GM21529 (cell line): ENCODE measurements at regions not wholly inside any gene's neighbourhood (a gene's known extent, or its start where the extent isn't known, plus 50 kb on each side); places are given as distances from the start of the nearest gene placed in this dataset.
A peak's percentile ranks its signal among the peaks of the same experiment; 100 is the strongest.

Experiments
- ATAC-seq: cut with Tn5 transposase; IDR thresholded peaks from one replicate; pipeline ENCODE4 v1.9.1; 2021; ENCODE audit not compliant: unreplicated experiment

DNA sequence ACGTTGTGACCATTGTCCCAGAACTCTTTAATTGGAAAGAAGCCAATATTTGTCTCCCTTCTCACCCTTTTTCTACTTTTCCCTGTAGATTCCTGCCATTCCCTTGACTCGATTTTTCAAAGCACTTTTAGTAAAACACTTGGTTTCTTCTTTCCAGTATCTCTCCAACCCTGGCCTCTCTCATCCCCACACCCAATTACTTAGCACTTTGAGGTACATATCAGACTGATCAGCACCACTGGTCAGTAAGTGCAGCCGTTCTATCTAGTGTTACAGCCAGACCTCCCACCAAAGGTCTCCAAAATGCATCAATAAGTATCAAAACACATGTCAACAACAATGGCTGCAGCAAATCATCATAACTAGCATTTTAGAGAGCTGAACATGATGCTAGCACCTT lies 141.9 kb downstream of the BTG1 start:
- ATAC-seq: no peak

DNA sequence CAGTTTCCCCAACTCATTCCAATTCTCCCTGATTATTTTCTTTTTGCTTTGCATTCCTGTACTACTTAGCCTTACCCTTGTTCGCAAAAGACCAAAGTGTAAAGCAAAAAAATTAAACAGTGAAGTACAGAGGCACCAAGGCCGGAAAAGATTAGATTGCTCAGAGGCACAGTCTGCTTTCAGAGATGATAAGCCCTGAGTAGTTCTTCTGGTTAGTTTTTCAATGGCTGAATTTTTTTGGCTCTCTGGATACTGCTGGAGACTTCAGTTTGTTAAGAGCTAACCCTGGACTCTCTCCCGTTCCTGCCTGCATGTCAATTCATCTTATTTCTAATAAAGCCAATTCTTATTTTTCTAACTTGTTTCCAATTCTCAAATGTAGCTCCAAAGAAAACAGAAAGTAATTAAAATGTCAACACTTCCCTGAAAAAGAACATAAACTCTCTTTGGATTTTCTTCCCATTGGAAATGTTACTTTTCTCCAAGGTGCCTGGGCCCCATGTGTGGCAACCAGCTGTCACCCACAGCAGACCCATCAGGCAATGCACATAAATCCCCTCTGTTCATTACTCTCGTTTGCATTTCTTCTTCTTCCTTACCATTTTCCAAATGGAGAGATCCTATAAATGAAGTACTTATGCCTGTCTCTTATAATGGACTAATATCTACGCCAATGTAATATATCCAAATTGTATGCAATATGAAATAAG lies 142.8 kb downstream of the BTG1 start:
- ATAC-seq: no peak

DNA sequence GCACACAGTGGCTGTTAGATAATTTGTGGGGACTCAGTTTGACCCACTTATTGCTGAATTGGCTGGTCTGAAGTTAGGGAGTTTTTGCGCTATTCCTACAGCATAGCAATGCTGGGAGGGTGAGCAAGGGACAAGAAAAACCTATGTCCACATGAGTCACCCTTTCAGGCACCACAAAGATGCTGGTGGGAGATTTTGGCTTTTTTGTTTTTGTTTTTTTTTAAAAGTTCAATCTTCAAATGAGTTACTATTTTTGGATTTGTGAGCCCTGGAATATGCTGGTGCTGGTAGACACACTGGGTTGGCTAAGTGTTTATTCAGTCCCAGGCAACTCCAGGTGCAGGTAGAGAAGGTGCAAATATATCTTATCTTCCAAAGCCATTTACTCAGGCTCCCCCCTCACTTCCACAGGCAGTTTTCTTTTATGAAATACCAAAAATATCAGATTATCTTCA lies 143.4 kb downstream of the BTG1 start:
- ATAC-seq: no peak

DNA sequence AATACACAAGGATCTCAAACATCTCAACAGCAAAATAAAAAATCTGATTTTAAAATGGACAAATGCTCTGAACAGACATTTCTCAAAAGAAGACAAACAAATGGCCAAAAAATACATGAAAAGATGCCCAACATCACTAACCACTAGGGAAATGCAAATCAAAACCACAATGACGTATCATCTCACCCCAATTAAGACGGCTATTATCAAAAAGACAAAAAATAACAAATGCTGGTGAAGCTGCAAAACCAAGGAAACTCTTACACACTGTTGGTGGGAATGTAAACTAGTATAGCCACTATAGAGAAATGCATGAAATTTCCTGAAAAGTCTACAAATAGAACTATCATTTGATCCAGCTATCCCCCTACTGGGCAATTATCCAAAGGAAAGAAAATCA lies 145.0 kb downstream of the BTG1 start:
- no peak for ATAC-seq

DNA sequence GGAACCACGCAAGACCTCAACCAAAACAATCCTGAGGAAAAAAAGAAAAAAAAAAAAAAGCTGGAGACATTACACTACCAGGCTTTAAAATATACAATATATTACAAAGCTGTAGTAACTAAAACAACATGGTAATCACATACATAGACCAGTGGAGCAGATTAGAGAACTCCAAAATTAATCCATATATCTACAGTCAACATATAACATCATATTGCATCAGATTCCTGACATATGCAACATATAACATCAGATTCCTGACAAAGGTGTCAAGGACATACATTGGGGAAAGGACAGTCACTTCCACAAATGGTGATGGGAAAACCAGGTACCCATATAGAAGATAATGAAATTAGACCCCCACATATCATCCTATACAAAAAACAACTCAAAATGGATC lies 145.8 kb downstream of the BTG1 start:
- ATAC-seq: no peak

DNA sequence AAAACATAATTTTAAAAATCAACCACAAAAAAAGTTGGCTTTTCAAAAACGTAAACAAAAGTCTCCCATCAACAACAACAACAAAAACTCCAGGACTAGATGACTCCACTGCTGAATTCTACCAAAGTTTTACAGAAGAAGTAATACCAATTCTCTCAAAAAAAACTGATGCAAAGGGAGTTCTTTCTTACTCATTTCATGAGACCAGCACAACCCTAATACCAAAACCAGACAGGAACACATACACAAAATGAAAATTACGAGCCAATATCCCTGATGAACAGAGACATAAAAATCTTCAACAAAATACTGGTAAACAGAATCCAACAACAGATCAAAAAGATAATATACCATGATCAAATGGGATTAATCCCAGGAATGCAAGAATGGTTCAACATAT lies 147.3 kb downstream of the BTG1 start:
- no peak for ATAC-seq

DNA sequence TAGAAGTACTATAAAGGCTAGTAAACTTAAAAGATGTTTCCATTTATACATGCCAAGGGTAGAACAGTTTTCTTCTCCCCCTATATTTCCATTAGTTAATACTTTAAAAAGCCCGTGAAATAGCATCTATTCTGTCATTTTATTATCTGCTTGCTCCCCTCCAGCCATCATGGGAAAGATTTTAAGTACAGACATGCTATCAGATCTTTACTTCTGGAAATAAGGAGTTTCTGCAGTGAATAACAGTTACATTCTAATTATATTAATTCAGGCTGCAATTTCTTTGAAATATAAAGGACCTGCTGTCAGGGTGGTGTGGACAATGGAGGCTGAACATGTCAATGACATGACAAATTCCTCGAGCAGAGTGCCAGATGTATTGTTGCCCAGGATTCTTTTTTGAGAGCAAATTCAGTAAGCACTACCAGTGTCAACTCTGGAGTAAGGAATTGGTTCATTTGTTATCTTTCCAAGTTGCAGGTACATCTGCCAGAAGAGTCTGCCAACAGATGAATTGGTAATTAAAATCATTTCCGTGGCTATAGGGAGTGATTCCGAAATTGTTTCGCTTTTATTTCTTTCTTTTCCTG lies 151.3 kb downstream of the BTG1 start:
- no peak for ATAC-seq

DNA sequence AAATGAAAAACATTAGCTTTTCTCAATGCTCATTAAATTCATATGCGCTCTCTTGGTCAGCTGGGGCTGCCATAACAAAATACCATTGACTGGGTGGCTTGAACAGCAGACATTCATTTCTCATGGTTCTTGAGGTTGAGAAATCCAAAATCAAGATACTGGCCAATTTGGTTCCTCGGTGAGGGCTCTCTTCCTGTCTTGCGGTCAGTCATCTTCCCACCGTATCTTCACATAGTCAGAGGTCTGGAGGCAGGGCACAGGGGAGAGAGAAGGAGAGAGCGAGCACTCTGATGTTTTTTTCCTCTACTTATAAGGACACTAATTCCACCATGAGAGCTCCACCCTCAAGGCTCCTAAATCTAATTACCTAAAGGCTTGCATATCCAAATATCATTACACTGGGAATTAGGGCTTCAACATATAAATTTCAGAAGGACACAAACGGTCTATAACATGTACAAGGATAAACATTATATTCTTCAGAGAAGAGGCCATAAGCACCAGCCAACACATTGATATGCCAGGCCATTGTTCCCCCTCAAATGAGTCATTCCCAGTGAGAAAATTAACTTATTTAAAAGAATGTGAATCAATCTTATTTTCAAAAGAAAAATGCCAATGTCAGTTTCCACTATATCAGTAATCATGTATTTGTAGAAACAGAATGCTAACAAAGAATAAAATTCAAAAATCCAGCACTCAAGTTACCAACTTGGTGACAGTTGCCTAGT lies 152.2 kb downstream of the BTG1 start:
- ATAC-seq: no peak

DNA sequence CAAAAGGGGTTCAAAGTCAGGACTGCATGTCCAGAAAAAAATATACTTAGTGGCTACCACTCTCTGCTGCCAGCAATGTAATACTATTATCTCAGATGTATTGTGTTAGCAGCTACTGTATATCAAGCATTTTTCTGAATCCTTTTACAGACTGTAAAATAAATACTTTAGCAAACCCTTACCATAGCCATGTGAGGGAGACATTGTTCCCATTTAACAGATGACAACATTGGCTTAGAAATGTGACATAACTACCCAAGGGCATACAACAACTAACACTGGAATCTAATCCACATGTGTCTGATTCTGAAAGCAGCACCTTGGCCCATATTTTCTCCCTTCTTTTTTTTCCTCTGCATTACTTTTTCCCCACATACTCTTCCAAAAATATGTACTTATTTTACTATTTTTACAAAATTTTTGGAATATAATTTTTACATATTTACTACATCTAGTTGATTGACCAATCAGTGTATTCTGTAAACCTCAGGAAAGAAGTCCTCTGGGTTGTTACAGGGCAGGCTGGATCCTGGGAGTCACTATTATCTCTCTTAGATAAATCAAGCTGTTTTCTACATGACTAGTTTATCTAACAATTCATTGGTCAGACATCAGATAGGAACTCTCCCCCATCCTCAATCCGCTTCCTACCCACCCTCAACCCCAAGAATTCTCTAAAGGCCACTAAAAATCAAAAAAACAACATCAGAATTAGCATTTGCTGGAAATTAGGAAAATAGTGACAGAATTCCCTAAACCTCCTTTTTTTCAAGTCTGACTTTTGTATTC lies 154.1 kb downstream of the BTG1 start:
- peak; percentile 52 for ATAC-seq

DNA sequence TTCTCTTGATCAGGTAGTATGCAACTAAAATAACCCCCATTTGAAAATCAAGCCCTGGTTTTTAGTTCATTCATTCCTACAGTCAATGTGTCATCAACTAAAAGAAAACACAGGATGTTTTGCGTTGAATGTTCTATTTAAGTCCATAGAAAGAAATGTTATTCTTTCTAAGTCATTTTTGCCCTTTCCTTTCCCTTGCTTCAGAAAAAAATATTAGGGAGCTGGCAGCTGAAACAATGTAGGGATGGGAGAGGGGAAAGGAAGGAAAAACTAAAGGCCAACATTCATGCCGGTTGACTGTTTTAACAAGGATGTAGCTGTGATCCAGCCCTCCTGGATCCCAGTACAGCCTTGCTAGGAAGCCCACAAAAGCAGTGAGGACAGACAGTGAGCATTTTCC lies 155.1 kb downstream of the BTG1 start:
- no peak for ATAC-seq

DNA sequence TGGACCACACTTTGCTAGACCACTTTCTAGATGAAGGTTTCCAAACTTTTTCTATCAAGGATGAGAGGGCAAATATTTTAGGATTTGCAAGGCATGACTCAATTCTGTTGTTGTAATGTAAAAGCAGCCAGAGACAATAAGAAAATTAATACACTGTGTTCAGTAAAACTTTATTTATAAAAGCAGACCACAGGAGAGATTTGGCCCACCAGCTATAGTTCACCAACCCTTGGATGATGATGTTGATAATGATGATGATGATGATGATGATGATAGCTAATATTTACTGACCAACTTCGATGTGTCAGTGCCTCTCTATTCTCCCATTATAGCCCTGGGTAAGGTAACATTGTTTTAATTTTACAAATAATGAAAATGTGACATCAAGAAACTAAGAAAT lies 156.5 kb downstream of the BTG1 start:
- no peak for ATAC-seq

DNA sequence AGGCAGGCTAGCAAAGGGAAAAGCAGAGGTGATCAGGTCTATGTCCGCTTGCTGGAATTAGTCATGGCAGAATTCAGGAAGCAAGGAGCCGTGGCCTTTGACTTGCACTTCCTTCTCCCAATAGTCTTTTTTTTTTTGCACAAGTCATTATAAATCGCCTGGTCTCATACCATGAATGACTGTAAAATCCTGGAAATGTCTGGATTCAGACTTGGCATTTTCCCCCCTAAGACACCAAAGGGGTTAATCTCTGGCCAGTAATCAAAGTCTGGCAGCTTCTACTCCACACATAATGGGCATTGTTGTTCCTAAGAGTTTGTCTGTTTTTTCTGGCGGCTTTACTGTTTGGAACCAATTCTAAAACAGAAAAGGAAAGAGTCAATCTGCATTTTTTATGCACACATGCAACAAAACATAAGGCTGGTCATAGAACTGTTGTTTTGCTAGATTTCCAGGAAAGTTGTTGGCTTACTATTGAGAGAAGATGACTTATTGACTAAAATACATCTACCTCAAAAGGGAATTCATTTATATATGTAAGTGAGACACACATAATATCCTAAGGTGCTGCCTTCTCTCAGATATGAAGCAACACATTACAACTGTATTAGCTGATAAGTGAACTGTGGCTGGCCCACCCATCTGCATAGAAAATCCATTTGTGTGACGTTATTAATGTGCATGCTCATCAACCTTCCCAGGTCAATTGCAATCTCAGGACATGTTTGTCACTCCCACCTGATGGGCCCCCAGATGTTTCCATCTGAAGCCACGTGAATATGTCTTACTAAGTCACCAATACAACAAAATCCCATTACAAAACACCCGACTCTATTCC lies 157.3 kb downstream of the BTG1 start:
- ATAC-seq: no peak

DNA sequence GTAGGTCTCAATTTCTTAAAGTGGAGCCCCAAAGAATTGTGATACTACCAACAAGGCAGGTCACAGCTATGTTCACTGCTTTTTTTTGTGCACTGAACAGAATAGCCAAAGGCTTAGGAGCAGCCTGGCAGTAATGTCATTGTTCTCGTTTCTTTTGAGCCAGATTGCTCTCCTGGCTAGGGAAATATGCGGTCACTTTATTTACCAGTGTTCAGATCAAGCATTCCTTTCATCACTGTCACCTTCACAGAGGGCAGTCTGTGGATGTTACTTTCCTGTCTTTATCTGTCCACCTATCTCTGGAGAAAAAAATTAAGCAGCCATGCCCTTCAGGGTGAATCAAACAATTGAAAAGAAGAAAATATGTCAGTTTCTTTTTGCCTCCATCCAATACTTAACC lies 159.6 kb downstream of the BTG1 start:
- ATAC-seq: no peak

DNA sequence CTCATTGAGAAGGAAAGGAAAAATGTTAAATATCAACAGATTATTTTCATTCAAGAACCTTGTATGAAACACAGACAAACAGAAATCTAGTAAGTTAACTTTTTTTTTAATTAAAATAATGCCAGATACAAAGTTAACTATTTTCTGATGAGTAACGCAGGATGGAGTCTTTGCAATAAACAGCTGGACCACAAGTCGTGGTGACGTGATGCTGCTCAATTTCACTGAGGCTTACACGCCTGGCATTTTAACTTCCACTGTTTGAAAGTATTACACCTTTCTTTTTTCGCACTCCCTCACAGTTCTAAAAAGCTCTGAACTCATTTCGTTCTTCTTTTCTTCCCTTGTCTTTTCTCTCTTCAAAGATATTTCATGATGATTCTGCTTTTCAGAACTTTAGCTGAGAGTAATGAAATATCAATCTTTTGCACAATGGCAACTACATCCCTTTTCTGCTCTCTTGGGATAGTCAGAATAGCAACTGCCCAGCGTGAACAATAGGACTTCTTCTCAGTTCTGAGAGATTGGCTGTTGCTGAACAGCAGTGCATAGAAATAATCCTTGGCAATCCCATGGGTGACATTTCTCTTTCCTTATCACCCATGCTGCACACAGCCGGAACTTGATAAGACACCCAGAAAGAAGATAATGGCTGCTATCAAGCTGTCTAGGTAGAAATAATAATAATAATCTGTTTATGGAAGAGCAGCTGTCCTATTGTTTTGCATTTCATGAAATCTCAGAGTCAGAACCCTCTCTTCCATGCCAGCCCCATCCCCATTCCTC lies 160.5 kb downstream of the BTG1 start:
- no peak for ATAC-seq

DNA sequence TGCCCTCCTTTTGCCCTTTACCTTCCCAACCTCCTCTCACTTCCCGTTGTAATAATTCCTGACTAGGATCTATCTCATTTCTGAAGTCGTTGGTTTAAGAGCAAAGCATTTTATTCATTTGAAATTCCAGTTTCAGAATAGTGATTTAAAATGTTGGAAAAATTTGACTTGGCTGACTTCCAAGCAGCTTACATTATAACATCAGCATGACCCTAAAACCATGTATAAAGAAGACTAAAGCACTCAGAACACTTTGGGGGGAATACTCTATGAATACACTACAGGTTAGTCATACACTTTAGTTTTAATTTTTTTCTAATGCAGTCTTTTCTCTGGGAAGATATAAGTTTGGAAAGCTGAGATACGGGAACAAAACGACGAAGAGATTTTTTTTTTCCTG lies 161.1 kb downstream of the BTG1 start:
- no peak for ATAC-seq

DNA sequence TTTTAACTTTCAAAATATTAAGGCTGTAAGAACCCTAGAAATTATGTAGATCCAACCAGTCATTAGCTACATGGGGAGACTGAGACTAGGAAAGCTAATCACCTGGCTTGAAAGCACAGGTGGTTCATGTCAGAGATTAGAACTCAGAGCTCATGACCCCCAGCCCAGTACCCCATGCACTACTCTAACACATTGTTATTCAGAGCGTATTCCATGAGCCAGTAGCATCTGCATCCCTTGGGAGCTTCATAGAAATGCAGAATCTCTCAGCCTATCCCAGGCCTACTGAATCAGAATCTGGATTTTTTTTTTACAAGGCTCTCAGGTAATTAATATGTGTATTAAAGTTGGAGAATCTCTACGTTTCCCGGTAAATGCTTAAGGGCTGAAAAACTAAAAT lies 161.7 kb downstream of the BTG1 start:
- ATAC-seq: no peak

DNA sequence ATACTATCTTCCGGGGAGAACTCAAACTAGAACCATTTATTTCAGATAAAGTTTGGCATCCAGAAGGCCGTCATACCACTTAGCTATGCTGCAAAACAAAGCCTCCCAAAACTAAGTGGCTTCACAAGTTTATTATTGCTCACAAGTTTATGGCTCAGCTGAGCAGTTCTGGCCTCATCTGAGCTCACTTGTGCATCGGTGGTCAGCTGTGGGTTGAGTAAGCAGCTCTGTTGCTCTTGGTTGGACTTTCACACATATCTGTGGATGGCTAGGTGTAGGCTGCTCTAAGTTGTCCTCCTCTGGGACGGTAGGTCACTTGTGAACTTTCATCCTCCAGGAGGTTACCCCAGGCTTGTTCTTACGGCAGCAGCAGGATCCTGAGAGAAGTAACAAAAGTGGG lies 162.7 kb downstream of the BTG1 start:
- no peak for ATAC-seq

DNA sequence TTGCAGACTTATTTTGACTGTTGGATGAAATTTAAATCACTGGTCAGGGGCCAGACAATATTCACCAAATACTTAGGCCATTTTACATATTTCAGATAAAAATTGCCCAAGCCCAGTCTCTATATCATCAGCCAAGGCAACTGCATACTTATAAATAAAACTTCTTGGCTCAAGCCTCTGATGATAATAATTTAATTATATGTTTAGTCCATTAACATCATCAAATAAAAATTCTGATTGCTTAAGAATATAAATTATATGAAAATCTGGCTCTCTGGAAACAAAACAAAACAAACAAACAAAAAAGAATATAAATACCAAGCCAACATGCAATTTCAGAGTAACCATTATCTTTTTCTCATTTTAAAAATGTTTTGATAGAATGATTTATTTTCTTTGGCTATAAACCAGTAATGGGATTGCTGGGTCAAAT lies 165.2 kb downstream of the BTG1 start:
- no peak for ATAC-seq

DNA sequence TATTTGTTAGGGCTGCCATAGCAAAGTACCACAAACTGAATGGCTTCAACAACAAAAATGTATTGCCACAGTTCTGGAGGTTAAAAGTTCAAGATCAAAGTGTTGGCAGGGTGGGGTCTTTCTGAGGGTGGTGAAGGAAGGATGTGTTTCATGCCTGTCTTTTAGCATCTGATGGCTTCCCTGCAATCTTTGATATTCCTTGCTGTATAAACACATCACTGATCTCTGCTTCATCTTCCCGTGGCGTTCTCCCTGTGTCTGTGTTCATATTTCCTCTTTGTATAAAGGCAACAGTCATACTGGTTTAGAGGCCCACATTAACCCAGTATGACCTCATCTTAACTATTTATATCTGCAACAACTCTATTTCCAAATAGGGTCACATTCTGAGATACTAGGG lies 167.5 kb downstream of the BTG1 start:
- ATAC-seq: no peak

DNA sequence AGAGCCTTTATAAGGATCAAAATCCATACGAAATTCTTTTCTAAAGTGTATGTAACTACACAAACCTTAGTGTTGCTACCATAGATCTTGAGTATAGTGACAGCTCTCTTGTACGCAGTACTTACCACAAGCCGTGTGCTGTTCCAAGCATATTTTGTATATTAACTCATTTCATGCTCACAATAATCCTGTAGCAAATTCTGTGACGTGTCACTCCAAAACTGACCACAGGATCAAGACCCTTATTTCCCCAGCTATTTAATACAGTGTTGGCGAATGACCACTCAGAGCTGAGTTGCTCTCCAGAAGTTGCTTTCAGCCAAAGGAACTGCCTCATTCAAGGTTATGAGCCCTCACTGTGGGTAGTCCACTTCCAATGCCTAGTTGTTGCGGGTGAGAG lies 169.8 kb downstream of the BTG1 start:
- ATAC-seq: no peak
